GM21717 (cell line): ENCODE measurements at regions not wholly inside any gene's neighbourhood (a gene's known extent, or its start where the extent isn't known, plus 50 kb on each side); places are given as distances from the start of the nearest gene placed in this dataset.

Experiments
- ATAC-seq: cut with Tn5 transposase; IDR thresholded peaks from one replicate; pipeline ENCODE4 v1.9.1; 2021; ENCODE audit warnings: mild to moderate bottlenecking, moderate library complexity; ENCODE audit not compliant: unreplicated experiment

DNA sequence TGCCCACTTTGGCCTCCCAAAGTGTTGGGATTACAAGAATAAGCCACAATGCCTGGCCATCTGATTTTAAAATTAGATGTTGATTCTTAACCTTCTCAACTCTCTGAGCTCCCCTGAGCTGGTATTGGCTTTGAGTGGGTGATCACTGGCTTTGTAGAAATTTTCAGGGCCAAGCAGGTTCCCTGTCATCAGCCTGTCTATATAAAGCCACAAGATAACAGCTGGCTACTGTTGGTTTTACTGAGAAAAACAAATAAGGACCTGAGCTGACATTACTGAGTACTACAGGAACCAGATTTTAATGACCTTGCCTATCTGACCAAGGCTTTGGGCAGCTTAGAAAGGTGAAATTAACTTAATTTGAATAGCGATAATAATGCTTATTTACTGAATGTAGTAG is 153.6 kb downstream of the MSX2 start:
- ATAC-seq = no peak

DNA sequence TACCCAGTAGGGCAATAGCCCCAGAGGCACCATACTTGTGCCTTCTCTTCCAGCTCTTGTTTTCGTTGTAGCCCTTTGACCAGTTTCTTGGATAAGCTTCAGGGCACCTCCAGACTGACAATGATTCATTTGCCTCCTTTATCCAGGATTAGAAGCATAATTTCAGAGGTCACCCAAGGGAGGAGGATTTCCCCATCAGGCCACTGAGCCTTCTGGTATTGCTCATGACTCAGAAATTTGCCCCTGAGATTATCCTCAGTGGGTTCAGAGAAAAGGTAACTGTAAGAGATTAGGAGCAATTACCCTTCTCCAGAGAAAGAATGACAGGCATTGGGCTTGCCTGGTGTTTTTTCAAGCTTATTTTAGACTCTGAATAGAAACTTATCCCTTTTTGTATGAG is 147.9 kb downstream of the MSX2 start:
- ATAC-seq = no peak

DNA sequence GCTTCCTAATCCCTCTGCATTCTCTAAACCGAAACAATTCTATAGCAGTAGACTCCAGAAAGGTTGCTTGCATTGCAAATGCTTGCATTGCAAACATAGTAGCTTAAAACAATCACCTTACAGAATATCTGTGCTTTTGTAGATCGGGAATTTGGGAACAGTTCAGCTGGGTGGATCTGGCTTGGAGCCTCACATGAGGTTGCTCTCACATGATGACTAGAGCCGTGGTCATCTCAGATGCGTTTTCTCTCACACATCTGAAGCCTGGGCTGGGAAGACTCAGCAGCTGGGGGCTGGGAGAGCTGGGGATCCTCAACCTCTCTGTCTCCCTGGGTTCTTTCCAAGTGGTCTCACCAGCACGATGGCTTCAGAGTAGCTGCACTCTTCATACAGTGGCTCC is 127.8 kb downstream of the MSX2 start:
- ATAC-seq = no peak

DNA sequence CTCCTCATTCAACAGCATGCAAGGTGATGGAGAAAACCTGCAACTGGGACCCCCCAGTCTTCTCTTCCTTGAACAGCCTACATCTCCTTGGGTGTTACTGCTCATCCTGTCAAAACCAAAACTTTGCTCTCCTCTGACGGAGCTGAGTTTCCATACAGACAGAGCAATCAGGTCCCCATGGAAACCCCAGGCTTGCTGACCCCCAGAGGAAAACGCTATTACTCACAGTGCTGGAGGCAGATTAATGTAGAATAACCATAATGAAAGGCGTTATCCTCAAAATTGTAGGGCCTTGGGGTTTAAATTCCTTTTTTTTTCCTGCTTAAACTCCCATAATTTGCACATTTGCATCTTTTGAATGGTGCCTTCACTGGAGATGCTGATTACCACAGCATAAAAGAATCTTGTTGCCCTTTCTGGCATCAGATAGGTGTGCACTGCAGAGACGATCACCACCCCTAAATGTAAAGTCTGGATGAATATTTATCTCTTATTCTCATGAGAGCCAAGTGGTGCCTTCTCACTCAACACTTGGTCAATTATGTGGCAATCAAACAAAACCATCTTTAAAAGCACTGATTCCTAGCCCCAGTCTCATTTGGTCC is 126.3 kb downstream of the MSX2 start:
- no peak for ATAC-seq

DNA sequence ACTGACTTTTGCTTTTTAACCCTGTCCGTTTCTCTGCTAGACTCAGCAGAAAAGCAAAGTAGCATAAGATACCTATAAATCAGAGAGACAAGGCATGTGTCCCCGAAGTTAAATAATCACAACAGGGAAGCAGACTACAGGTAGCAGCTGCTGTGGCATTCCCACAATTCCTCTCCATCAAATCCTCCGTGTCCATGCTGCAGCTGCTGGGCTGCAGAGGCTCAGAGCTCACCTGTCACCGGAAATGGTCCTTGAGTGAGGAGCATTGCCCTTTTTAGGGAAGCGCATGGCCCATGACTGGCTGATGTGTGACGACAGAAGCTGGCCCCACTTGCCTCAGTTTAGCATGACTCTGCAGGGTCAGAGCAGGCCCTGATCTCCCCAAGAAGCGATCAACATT is 125.0 kb downstream of the MSX2 start:
- ATAC-seq = no peak

DNA sequence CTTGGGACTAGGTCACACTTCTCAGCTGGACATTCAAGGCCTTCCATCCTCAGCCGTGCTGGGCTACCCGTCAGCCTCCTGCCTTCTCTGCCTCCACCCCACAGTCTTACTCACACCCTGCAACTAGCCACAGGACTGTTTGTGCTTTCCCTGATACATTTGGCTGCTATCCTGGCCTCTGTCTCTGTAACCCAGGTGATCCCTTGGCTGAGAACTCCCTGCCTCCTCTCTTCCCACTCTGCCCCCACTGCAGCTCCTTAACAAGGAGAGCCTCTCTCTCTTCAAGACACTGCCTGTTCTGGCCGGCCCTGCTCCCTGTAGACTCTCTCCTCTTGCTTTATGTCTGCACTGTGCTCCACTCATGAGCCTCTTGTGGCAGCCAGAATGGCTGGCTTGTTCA is 120.6 kb downstream of the MSX2 start:
- no peak for ATAC-seq

DNA sequence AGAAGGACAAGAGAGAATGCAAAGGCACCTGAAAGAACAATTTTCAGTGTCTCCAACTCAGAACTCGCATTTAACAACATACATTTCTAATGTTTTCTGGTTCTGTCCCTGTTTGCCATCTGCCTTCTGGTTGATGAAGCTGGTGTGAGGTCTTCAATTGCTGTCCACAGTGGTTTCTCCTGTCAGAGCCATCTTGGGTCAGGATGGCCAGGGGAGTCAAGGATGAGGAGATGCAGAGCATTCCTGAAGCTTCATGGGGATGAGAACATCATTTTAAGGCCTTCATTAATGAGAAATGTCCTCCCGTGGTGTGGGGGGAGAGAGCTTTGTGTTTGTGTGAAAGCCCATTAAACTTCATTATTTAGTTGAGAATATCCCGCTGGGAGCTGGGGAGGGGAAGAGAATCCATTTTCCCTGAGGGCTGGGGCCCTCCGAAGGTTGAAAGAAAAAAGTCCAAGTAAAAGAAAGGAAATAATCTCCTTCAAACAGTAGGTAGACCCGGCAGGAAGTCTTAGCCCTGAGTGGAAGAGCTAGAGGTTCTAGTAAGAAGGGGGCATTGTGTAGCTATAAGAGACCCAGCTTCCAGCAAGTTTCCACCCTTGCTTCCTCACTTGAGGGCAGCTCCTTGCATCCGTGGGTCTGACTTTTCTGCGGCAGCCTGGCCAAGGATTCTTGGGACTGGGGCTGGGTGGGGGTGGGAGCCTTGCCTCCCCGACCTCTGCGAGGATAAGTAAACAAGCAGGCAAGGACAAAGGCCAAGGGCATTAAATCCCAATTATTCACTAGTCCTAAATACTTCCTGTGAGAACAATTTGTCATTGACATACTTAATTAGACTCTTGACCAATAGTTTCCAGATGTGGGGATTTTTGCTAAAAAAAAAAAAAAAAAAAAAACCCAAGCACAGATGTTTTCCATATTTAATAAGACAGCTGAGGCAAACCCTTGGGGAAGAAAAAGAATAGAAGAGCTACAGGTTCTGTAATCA is 119.2 kb downstream of the MSX2 start:
- no peak for ATAC-seq

DNA sequence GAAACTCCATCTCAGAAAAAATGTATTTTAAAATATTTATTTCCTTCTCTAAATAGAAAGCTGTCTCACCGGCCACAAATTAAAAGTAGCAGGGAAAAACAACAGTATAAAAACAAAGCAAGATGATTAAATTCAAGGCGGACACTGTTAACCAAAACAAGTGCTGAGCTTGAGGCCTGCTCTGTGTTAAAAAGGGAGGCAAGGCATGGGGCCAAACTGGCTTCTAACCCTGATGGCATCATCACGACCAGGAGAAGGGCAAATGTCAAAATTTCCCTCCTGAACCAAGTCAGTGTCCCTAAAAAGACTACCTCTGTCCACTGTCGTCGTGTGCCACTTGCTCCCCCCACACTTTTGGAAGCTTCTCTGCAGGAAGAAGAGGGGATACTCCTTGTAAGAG is 116.1 kb downstream of the MSX2 start:
- no peak for ATAC-seq

DNA sequence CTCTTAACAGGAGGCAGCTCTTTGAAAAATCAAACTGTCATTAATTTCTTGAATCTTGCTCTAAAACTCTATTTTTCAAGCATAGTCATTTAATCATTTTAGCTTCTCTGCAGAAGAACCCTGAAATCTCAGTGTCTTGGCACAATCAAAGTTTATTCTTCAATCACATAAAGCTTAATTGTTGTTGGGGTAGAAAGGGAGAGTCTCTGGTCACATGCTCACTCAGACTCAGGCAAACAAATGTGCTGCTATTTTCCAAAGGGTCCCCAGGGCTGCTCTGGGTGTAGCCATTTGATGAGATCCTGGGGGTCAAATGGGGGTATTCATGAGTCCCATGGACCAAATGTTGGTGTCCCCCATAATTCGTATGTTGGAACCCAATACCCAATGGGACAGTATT is 114.8 kb downstream of the MSX2 start:
- ATAC-seq = no peak

DNA sequence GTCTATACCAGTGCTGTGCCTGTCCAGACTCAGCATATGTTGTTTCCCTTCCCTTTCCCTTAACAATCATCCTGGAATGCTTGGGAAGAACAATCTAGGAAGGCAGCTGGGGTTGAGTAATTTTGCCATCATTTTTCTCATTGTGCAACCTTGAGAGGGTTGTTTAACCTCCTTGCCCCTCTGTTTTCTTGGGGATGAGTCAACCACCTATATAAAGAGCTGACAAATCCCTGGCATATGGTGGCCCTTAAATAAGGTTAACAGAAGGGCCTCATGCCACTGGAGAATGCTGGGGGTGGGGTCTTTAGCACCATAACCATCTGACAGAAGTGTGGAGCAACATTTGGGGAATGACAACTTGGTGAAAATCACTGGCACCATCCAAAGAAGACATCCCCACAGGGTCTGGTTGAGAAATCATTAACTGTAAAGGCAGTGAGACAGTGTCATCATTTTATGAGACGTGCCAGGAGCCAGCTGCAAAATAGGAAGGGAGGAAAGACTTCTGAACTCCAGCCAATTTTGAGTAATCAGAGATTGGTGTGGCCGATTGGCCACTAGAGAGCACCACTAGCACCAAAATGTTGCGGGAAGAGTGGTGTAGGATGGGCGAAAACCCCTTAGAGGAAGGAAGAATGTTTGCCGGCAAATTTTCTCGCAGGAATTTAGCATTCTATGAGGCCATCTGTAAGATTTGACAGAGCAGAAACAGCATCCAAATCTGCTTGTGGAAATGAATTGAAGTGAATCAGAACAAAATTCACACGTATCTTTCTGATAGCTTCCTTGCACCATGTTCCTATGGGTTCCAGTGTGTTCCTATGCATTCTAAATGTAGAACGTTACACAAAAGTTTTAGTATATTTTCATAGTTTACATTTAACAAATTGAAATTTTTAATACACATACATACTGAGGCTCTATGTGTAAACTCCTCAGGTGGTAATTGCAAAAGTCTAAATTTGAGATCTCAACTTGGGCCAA is 113.8 kb downstream of the MSX2 start:
- ATAC-seq = no peak

DNA sequence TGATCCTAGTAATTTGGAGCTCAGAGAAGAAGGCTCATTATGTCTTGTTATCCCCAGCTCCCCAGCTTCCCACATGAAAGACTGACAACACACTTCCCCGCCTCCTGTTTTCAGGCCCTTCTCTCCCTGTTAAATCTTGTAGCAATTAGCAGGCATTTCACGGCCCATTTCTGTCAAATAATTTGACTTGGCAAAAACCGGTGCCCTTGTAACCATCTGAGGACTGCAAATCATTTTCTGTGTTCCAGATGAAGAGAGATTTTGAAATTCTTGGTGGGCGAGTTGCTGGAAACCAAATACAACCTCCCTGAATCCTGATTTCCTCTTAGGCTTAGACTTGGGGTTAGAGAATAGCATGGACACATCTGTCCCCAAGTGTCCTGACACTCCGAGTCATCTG is 109.7 kb downstream of the MSX2 start:
- no peak for ATAC-seq

DNA sequence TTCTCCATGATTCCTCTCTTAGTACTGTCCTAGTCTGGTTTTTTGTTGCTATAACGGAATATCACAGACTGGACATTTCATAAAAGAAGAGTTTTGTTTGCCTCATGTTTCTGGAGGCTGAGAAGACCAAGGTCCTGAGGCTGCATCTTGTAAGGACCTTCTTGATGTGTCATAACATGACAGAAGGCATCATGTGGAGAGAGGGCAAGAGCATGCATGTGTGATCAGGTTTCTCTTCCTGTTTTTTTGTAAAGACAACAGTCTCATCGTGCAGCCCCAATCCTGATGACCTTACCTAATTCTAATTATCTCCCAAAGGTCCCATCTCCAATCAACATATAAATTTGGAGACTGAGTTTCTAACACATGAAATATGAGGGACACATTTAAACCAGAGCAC is 108.4 kb downstream of the MSX2 start:
- ATAC-seq = no peak

DNA sequence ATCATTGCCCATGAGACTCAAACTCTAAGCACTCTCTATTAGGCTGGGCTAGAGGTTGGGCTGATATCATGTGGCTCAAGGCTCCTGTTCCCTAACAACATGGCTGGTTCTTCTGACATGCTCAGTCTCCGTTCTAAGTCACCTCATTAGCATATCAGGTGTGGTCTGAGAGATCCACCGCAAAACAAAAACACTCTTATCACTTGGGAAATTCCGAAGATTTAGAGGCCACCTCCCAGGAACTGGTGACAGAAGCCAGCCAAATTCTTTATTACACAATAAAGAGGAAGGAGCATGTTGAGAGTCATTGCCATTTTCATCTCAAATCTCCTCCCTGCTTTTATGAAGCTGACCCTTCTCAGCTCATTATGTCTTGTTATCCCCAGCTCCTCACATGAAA is 107.6 kb downstream of the MSX2 start:
- ATAC-seq = no peak

DNA sequence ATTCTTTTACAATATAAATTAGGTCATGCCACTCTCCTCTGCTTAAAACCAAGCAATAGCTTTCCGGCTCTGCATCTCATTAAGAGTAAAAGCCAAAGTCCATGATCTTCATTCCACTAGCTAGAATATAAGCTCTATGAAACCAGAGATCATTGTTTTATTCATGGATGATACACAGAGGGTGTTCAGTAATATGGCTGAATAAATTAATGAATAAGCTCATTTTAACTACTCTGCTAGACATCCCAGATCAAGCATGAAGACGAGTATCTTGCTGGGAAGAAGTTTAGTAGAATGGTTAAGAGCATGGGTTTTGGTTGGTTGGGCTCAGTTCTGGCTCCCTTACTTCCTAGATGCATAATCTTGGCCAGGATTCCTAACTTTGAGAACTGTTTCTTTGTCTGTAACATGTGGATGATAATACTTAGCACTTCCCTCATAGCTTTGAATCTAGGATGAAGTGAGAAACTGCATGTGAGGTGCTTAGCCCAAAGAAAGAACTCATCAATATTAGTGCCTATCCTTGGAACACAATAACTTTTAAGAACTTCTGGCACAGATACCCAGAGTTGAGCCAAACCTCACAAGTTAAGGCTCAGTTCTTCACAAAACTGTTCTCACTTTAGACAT is 106.8 kb downstream of the MSX2 start:
- no peak for ATAC-seq

DNA sequence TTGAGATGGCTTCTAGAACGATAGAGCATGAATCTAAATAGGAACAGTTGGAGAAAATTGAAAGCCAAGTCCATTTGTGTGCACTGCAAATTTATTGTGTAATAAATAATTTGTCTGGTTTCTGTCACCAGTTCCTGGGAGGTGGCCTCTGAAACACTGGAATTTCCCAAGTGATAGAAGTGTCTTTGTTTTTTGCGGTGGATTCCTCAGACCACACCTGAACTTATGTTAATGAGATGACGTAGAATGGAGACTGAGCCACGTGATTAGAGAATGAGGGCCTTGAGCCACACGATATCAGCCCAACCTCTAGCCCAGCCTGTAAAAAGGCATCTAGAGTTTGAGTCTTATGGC is 105.1 kb downstream of the MSX2 start:
- no peak for ATAC-seq

DNA sequence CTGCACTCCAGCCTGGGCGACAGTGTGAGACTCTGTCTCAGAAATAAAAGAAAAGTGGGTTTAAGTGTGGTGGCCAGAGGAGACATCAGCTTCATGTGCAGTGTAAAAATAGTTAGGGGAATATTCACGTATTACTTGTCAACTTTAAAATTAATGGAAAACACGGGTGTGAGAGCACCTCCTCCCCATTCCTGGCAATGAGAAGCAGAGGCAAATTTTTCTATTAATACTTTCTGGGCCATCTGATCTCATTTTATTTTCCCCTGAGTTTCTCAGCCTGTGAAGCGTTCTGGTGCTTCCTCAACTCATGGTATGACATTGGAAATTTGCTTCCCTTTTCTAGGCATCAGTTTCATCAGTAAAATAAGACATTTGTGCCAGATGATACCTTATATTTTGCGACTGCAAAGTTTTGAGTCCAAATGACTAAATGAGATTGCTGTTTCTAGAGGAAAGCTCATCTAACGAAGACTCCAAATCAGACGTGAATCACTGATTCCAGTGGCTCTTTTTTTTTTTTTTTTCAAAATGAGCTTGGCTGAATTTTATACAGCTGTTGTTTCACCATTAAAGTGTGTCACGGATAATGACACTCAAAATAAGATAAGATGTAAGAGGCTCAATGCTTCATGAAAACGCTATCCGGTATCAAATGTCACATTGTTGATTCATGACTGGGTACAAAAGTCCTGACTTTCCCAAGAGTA is 104.6 kb downstream of the MSX2 start:
- no peak for ATAC-seq

DNA sequence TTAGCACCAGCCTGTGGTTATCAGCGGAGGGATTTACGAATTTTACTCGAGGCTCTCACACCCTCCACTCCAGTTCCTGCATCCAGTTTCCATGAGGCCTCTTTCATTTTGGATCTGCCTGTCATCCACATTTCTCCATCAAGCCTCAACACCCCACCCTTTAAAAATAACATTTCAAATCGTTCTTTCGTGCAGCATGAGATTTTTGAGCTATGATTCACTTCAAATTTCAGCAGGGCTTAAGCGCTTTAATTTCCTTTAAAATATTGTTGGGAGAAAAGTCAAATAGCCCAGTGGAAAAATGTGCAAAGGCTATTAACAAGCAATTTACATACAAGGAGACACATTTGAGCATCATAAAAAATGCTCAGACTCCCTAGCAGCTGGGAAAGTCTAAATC is 103.2 kb downstream of the MSX2 start:
- ATAC-seq = no peak

DNA sequence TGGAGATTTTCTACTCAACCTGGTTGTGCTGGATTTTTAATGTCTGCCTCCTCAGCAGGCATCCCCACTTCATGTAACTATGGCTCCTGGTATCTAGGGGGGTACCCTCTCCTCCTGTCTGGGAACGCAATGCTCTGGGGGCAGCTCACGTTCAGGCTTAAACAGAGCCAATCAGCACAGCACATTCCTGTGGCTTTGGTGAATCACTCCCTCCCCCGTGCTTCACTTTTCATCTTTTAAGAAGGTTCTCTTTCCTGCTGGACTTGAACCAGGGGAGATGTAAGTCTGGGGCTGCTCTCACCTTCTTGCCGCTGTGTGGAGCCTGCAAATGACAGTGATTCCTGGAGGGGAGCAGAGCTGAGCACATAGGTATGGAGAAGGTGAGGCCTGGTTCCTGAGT is 101.2 kb downstream of the MSX2 start:
- ATAC-seq = no peak

DNA sequence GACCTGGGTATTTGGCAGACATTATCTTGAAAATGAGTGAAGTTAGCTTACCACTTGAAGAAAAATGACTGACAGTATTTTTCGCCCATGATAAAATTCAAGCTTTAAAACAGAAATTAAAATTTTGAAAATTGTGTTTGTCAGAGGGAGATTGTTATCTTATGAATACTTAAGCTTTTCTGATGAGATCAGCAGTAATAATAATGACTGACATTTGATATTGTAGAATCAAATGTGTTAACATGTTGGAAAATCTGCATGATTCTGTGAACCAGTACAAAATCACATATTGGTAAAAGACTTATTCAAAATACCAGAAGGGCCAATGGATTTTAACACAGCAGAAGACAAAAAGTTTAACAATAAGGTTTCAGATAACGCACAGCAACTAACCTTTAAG is 94.0 kb downstream of the MSX2 start:
- ATAC-seq = no peak

DNA sequence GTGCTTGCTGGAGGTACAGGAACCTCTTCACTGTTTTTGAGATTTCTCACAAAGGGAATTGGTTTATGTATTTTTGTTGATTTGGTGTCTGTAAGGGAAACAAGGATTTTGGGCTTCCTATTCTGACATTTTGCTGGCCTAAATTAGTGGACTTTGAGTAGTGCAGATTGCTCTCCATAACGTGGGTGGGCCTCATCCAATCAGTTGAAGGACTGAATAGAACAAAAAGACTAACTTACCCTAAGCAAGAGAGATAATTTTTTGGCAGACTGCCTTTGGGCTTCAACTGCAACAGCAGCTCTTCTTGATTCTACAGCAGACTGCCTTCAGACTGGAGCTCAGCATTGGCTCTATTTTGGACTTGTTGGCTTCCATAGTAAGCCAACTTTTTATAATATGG is 93.2 kb downstream of the MSX2 start:
- ATAC-seq = no peak
